Astrocyte (in vitro differentiated cells and primary cell): ENCODE measurements at regions not wholly inside any gene's neighbourhood (a gene's known extent, or its start where the extent isn't known, plus 50 kb on each side); places are given as distances from the start of the nearest gene placed in this dataset.

ENCODE experiments used
- EZH2 ChIP-seq: IDR thresholded peaks from 2 replicates; pipeline ENCODE4 v1.6.1; 2012; ENCODE audit warnings: mild to moderate bottlenecking, low read length, inconsistent platforms; ENCODE audit not compliant: insufficient read depth
- TF ChIP-seq, protein P1 (sequence below): IDR thresholded peaks from 2 replicates; pipeline ENCODE4 v1.5.1; 2011; ENCODE audit warnings: low read depth, mild to moderate bottlenecking, inconsistent platforms, low read length, moderate library complexity; ENCODE audit not compliant: insufficient read depth

DNA sequence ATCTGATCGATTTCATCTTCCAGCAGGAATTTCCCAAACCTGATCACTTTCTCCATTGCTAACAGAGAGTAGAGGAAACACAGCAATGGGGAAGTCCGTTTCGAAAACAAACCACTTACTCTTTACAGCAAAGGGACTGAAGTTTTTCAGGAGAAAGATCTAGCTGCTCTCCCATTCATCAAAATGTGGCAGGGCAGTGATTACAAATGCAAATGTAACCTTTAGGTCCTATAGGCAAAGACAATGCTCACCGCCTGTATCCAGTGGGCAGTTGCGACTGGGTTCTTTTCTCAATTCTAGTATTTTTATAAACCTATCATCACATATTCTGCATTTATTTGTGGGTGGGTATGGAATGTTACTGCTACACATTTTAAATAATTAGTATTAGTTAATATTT is 218.0 kb upstream of the ZFHX3 start:
- TF ChIP-seq, protein P1, sequence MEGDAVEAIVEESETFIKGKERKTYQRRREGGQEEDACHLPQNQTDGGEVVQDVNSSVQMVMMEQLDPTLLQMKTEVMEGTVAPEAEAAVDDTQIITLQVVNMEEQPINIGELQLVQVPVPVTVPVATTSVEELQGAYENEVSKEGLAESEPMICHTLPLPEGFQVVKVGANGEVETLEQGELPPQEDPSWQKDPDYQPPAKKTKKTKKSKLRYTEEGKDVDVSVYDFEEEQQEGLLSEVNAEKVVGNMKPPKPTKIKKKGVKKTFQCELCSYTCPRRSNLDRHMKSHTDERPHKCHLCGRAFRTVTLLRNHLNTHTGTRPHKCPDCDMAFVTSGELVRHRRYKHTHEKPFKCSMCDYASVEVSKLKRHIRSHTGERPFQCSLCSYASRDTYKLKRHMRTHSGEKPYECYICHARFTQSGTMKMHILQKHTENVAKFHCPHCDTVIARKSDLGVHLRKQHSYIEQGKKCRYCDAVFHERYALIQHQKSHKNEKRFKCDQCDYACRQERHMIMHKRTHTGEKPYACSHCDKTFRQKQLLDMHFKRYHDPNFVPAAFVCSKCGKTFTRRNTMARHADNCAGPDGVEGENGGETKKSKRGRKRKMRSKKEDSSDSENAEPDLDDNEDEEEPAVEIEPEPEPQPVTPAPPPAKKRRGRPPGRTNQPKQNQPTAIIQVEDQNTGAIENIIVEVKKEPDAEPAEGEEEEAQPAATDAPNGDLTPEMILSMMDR, result no peak
- TF ChIP-seq EZH2, result no peak
